GM19023 (cell line): ENCODE measurements at regions not wholly inside any gene's neighbourhood (a gene's known extent, or its start where the extent isn't known, plus 50 kb on each side); places are given as distances from the start of the nearest gene placed in this dataset.

ENCODE experiments used
- ATAC-seq: cut with Tn5 transposase; IDR thresholded peaks from one replicate; pipeline ENCODE4 v1.9.1; 2021; ENCODE audit warnings: mild to moderate bottlenecking, moderate library complexity; ENCODE audit not compliant: unreplicated experiment

- ATAC-seq = no peak
These were observed 126.1 kb downstream of the SEC14L1 start for GRCh38 chr17:77266891-77267341.

- no peak for ATAC-seq
These were observed 129.2 kb downstream of the SEC14L1 start for GRCh38 chr17:77269696-77270681.

- no peak for ATAC-seq
These were observed 130.6 kb downstream of the SEC14L1 start for GRCh38 chr17:77271411-77271810.

- ATAC-seq = no peak
These were observed 132.8 kb downstream of the SEC14L1 start for GRCh38 chr17:77273397-77274085.

- ATAC-seq = no peak
These were observed 133.5 kb downstream of the SEC14L1 start for GRCh38 chr17:77274096-77274845.

- no peak for ATAC-seq
These were observed 138.9 kb downstream of the SEC14L1 start for GRCh38 chr17:77279448-77280303.

GRCh38 chr17:77280304-77281121, 139.7 kb downstream of the SEC14L1 start:
- peak; percentile 9 for ATAC-seq

GRCh38 chr17:77281122-77281903, 140.5 kb downstream of the SEC14L1 start:
- peak; percentile 74 for ATAC-seq

GRCh38 chr17:77281904-77282367, 141.2 kb downstream of the SEC14L1 start:
- ATAC-seq = no peak

- ATAC-seq = no peak
These were observed 142.1 kb downstream of the SEC14L1 start for GRCh38 chr17:77282524-77283515.

- no peak for ATAC-seq
These were observed 143.4 kb downstream of the SEC14L1 start for GRCh38 chr17:77284023-77284617.

GRCh38 chr17:77285594-77286390, 145.0 kb downstream of the SEC14L1 start:
- ATAC-seq = no peak

GRCh38 chr17:77286391-77286640, 145.5 kb downstream of the SEC14L1 start:
- no peak for ATAC-seq

GRCh38 chr17:77286641-77287431, 146.1 kb downstream of the SEC14L1 start:
- ATAC-seq = no peak

GRCh38 chr17:77287432-77288068, 146.8 kb downstream of the SEC14L1 start:
- ATAC-seq = no peak
